ENCODE measurements at regions not wholly inside any gene's neighbourhood (a gene's known extent, or its start where the extent isn't known, plus 50 kb on each side); places are given as distances from the start of the nearest gene placed in this dataset.

GRCh38 chr14:101171650-101172049, 268.1 kb upstream of the RTL1 start:
- TF ChIP-seq FOXP2 (optimal IDR thresholded peaks at IDR 0.05; ENCODE audit: borderline replicate concordance, extremely low read depth, extremely low read length, insufficient read depth): no peak
- no peak for TF ChIP-seq POLR2AphosphoS5 (IDR thresholded peaks at IDR 0.05; ENCODE audit: low read depth, low read length)
- TF ChIP-seq TAF1 (IDR thresholded peaks at IDR 0.05; ENCODE audit: borderline replicate concordance, insufficient read depth, low read length): no peak
- no peak for TF ChIP-seq REST (IDR thresholded peaks at IDR 0.05; ENCODE audit: insufficient read depth in 1 of 2, low read depth in 2 of 2, low read length in 2 of 2)
- TF ChIP-seq SIN3A (IDR thresholded peaks at IDR 0.05; ENCODE audit: borderline replicate concordance, insufficient read depth, low read length): no peak

- TF ChIP-seq SIN3A (IDR thresholded peaks at IDR 0.05; ENCODE audit: borderline replicate concordance, insufficient read depth, low read length) (no peak), REST (IDR thresholded peaks at IDR 0.05; ENCODE audit: insufficient read depth in 1 of 2, low read depth in 2 of 2, low read length in 2 of 2) (no peak), FOXP2 (optimal IDR thresholded peaks at IDR 0.05; ENCODE audit: borderline replicate concordance, extremely low read depth, extremely low read length, insufficient read depth) (no peak), TAF1 (IDR thresholded peaks at IDR 0.05; ENCODE audit: borderline replicate concordance, insufficient read depth, low read length) (no peak), POLR2AphosphoS5 (IDR thresholded peaks at IDR 0.05; ENCODE audit: low read depth, low read length) (no peak)
Observed at GRCh38 chr14:101173698-101174521, 270.4 kb upstream of the RTL1 start.

GRCh38 chr14:101174522-101174838, 271.0 kb upstream of the RTL1 start:
- TF ChIP-seq SIN3A (IDR thresholded peaks at IDR 0.05; ENCODE audit: borderline replicate concordance, insufficient read depth, low read length) (no peak), TAF1 (IDR thresholded peaks at IDR 0.05; ENCODE audit: borderline replicate concordance, insufficient read depth, low read length) (no peak), FOXP2 (optimal IDR thresholded peaks at IDR 0.05; ENCODE audit: borderline replicate concordance, extremely low read depth, extremely low read length, insufficient read depth) (no peak), POLR2AphosphoS5 (IDR thresholded peaks at IDR 0.05; ENCODE audit: low read depth, low read length) (no peak)

GRCh38 chr14:101174980-101175606, 271.6 kb upstream of the RTL1 start:
- no peak for TF ChIP-seq FOXP2 (optimal IDR thresholded peaks at IDR 0.05; ENCODE audit: borderline replicate concordance, extremely low read depth, extremely low read length, insufficient read depth)

- TF ChIP-seq REST (IDR thresholded peaks at IDR 0.05; ENCODE audit: insufficient read depth in 1 of 2, low read depth in 2 of 2, low read length in 2 of 2) (no peak), SIN3A (IDR thresholded peaks at IDR 0.05; ENCODE audit: borderline replicate concordance, insufficient read depth, low read length) (no peak), TAF1 (IDR thresholded peaks at IDR 0.05; ENCODE audit: borderline replicate concordance, insufficient read depth, low read length) (no peak), POLR2AphosphoS5 (IDR thresholded peaks at IDR 0.05; ENCODE audit: low read depth, low read length) (no peak), FOXP2 (optimal IDR thresholded peaks at IDR 0.05; ENCODE audit: borderline replicate concordance, extremely low read depth, extremely low read length, insufficient read depth) (no peak)
Observed at GRCh38 chr14:101175731-101176534, 272.4 kb upstream of the RTL1 start.

Measured in PFSK-1 (cell line).